ENCODE measurements at regions not wholly inside any gene's neighbourhood (a gene's known extent, or its start where the extent isn't known, plus 50 kb on each side); places are given as distances from the start of the nearest gene placed in this dataset.

- Histone ChIP-seq H3K4me2 (ENCODE audit: low read depth, low read length) (no peak overlapping the region), H4K20me1 (ENCODE audit: insufficient read depth, low read length) (no peaks in the 10 kb centered on the region), H3K4me3 (replicated peaks in 1 of 3; ENCODE audit: insufficient read depth in 1 of 3, low read depth in 2 of 3, low read length in 3 of 3) (no peak overlapping the region), H3K36me3 (replicated peaks in 1 of 2; ENCODE audit: control insufficient read depth in 1 of 2, insufficient read depth in 2 of 2, low read length in 2 of 2) (no peaks in the 10 kb centered on the region), H3K9ac (ENCODE audit: insufficient read depth, low read depth, low read length) (no peak overlapping the region), H3K27ac (ENCODE audit: extremely low read length, insufficient read depth, low read length) (no peak overlapping the region), H3K9me3 (ENCODE audit: low read length) (no peaks in the 10 kb centered on the region; the same call in 1 of the 2 replicates), H3K79me2 (ENCODE audit: insufficient read depth, low read length) (no peaks in the 10 kb centered on the region), H2AFZ (ENCODE audit: low read length) (no peak overlapping the region), H3K27me3 (ENCODE audit: control insufficient read depth in 1 of 2, insufficient read depth in 2 of 2, low read length in 2 of 2) (no peaks in the 10 kb centered on the region), H3K4me1 (ENCODE audit: insufficient read depth, low read length) (peaks cover 23% of the 10 kb centered on the region)
- ChIA-PET POLR2A (no interaction called here), CTCF (ENCODE audit: low intra/inter-chr PET ratio, low total read pairs) (no interaction called here)
- intact Hi-C loops (cut with micrococcal nuclease; ENCODE audit: unreplicated experiment): no loop called here
- FAIRE-seq: no peak
- 100% methylated on average over 1 of the region's 1 CpG for WGBS (ENCODE audit: low lambda C conversion rate)
- TF ChIP-seq ZNF772 (CRISPR knock-in tag; IDR thresholded peaks at IDR 0.05): no peak
- no peak for TF ChIP-seq ZNF530 (CRISPR knock-in tag; IDR thresholded peaks at IDR 0.05; ENCODE audit: low read depth)
- no peak for TF ChIP-seq KDM6A (CRISPR knock-in tag; IDR thresholded peaks at IDR 0.05; ENCODE audit: low read depth)
- TF ChIP-seq ZSCAN20 (CRISPR knock-in tag; IDR thresholded peaks at IDR 0.05; ENCODE audit: borderline replicate concordance): no peak
- no peak for TF ChIP-seq ZNF256 (CRISPR knock-in tag; conservative IDR thresholded peaks at IDR 0.05)
- no peak for TF ChIP-seq CTCF (CRISPR knock-in tag; IDR thresholded peaks at IDR 0.05)
- TF ChIP-seq ZNF558 (CRISPR knock-in tag; IDR thresholded peaks at IDR 0.05; ENCODE audit: borderline replicate concordance): no peak
- TF ChIP-seq ZNF644 (CRISPR knock-in tag; IDR thresholded peaks at IDR 0.05; ENCODE audit: low read depth): no peak
- no peak for TF ChIP-seq TERF1 (CRISPR knock-in tag; IDR thresholded peaks at IDR 0.05)
- no peak for TF ChIP-seq RBM39 (IDR thresholded peaks at IDR 0.05; ENCODE audit: low read depth, low read length, poor library complexity, severe bottlenecking)
- no peak for TF ChIP-seq ZNF816 (CRISPR knock-in tag; IDR thresholded peaks at IDR 0.05; ENCODE audit: borderline replicate concordance)
- no peak for TF ChIP-seq PATZ1 (CRISPR knock-in tag; IDR thresholded peaks at IDR 0.05)
- TF ChIP-seq DRAP1 (CRISPR knock-in tag; IDR thresholded peaks at IDR 0.05): no peak
- TF ChIP-seq ZNF841 (CRISPR knock-in tag; IDR thresholded peaks at IDR 0.05; ENCODE audit: borderline replicate concordance): no peak
- in situ Hi-C loops (cut with HindIII; ENCODE audit: extremely low pct_ligation_motif_present, low pct_unique_long_range_greater_than_20kb): no loop called here
- no peak for ATAC-seq
- no peak for DNase-seq (ENCODE audit: low spot score)
- no TSS peak for BruUV-seq (replicated peaks)
Observed at GRCh38 chr9:115938479-115938878, 215.1 kb upstream of the PAPPA start.
